Parathyroid adenoma (tissue), 2 donors: ENCODE measurements at regions not wholly inside any gene's neighbourhood (a gene's known extent, or its start where the extent isn't known, plus 50 kb on each side); places are given as distances from the start of the nearest gene placed in this dataset.

Experiments
- H2AFZ ChIP-seq: fragments of 300-600 bp; sonication (generic); one replicate; pipeline ENCODE4 v1.7.0; 2017; ENCODE audit warnings: antibody characterized with exemption, mild to moderate bottlenecking
- H3K27ac ChIP-seq: fragments of 300-600 bp; sonication (generic); one replicate; pipeline ENCODE4 v1.7.0; 2017
- H3K27me3 ChIP-seq: fragments of 300-600 bp; sonication (generic); one replicate; pipeline ENCODE4 v1.7.0; 2017; ENCODE audit warnings: low read length; ENCODE audit not compliant: control insufficient read depth, insufficient read depth
- H3K36me3 ChIP-seq: fragments of 300-600 bp; sonication (generic); one replicate; pipeline ENCODE4 v1.7.0; 2017; ENCODE audit warnings: low read length; ENCODE audit not compliant: control insufficient read depth, insufficient read depth
- H3K4me1 ChIP-seq: fragments of 300-600 bp; sonication (generic); one replicate; pipeline ENCODE4 v1.7.0; 2017; ENCODE audit warnings: control low read depth
- H3K4me2 ChIP-seq: fragments of 300-600 bp; sonication (generic); one replicate; pipeline ENCODE4 v1.7.0; 2017; ENCODE audit warnings: low read length
- H3K4me3 ChIP-seq: fragments of 300-600 bp; sonication (generic); one replicate; pipeline ENCODE4 v1.7.0; 2017; ENCODE audit warnings: low read depth, low read length
- H3K79me2 ChIP-seq: fragments of 300-600 bp; sonication (generic); one replicate; pipeline ENCODE4 v1.7.0; 2017; ENCODE audit warnings: control low read depth
- H3K9ac ChIP-seq: fragments of 300-600 bp; sonication (generic); one replicate; pipeline ENCODE4 v1.7.0; 2017; ENCODE audit warnings: mild to moderate bottlenecking
- H3K9me3 ChIP-seq: fragments of 300-600 bp; sonication (generic); one replicate; pipeline ENCODE4 v1.7.0; 2017; ENCODE audit warnings: low read length; ENCODE audit not compliant: control insufficient read depth
- TF ChIP-seq, protein P1 (sequence below): fragments of 300-600 bp; sonication (generic); IDR thresholded peaks from one replicate; pipeline ENCODE4 v1.7.0; 2017; ENCODE audit warnings: antibody characterized with exemption, mild to moderate bottlenecking
- donor health status: primary hyperparathyroidism.

- Histone ChIP-seq H3K4me1 (no peaks in the 10 kb centered on the region), H3K27me3 (peaks cover 3% of the 10 kb centered on the region), H3K79me2 (no peaks in the 10 kb centered on the region), H2AFZ (no peak overlapping the region), H3K27ac (no peak overlapping the region), H3K36me3 (no peaks in the 10 kb centered on the region), H3K4me3 (no peak overlapping the region), H3K9ac (no peak overlapping the region), H3K9me3 (no peaks in the 10 kb centered on the region), H3K4me2 (no peak overlapping the region)
- TF ChIP-seq, protein P1, sequence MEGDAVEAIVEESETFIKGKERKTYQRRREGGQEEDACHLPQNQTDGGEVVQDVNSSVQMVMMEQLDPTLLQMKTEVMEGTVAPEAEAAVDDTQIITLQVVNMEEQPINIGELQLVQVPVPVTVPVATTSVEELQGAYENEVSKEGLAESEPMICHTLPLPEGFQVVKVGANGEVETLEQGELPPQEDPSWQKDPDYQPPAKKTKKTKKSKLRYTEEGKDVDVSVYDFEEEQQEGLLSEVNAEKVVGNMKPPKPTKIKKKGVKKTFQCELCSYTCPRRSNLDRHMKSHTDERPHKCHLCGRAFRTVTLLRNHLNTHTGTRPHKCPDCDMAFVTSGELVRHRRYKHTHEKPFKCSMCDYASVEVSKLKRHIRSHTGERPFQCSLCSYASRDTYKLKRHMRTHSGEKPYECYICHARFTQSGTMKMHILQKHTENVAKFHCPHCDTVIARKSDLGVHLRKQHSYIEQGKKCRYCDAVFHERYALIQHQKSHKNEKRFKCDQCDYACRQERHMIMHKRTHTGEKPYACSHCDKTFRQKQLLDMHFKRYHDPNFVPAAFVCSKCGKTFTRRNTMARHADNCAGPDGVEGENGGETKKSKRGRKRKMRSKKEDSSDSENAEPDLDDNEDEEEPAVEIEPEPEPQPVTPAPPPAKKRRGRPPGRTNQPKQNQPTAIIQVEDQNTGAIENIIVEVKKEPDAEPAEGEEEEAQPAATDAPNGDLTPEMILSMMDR, result no peak
Observed at GRCh38 chr20:6944292-6944691, 176.8 kb downstream of the BMP2 start.

DNA sequence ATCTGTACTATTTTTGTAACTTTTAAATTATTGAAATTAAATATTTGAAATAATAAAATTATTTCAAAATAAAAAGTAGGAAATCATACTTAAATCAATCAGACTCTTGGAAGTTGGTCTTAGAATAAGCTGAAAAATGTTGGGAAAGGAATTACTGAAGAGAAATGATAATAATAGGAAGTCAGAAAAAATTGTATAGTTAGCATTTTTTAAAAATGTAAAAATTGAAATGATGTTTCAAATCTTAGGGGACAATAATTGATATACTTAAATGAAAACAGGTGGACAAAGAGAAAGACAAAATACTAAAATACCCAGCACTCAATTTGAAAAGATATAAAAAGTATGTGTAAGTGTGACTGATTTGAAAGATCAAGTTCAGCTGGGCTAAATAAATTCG lies 186.1 kb downstream of the BMP2 start:
- Histone ChIP-seq H3K4me3 (no peak overlapping the region), H3K4me1 (no peaks in the 10 kb centered on the region), H3K36me3 (no peaks in the 10 kb centered on the region), H3K79me2 (no peaks in the 10 kb centered on the region), H3K27ac (no peak overlapping the region), H2AFZ (no peak overlapping the region), H3K4me2 (no peak overlapping the region), H3K9ac (no peak overlapping the region), H3K27me3 (no peaks in the 10 kb centered on the region), H3K9me3 (peaks cover 8% of the 10 kb centered on the region)
- TF ChIP-seq, protein P1, result no peak

GRCh38 chr20:6954219-6954618 lies 186.7 kb downstream of the BMP2 start:
- H3K27ac ChIP-seq, result no peak overlapping the region
- H3K9ac ChIP-seq, result no peak overlapping the region
- TF ChIP-seq, protein P1, result no peak
- no peak overlapping the region for H2AFZ ChIP-seq
- H3K27me3 ChIP-seq, result no peaks in the 10 kb centered on the region
- H3K9me3 ChIP-seq, result peaks cover 8% of the 10 kb centered on the region
- no peak overlapping the region for H3K4me2 ChIP-seq
- H3K79me2 ChIP-seq, result no peaks in the 10 kb centered on the region
- H3K4me3 ChIP-seq, result no peak overlapping the region
- no peaks in the 10 kb centered on the region for H3K4me1 ChIP-seq
- H3K36me3 ChIP-seq, result no peaks in the 10 kb centered on the region

- H3K27me3 ChIP-seq, result no peaks in the 10 kb centered on the region
- H3K4me1 ChIP-seq, result no peaks in the 10 kb centered on the region
- no peaks in the 10 kb centered on the region for H3K36me3 ChIP-seq
- no peak overlapping the region for H3K9ac ChIP-seq
- TF ChIP-seq, protein P1, result no peak
- H3K27ac ChIP-seq, result no peak overlapping the region
- no peak overlapping the region for H3K4me3 ChIP-seq
- H2AFZ ChIP-seq, result no peak overlapping the region
- no peak overlapping the region for H3K4me2 ChIP-seq
- no peaks in the 10 kb centered on the region for H3K79me2 ChIP-seq
- peaks cover 8% of the 10 kb centered on the region for H3K9me3 ChIP-seq
Observed at GRCh38 chr20:6956056-6956455, 188.6 kb downstream of the BMP2 start.

GRCh38 chr20:6956574-6956973 lies 189.1 kb downstream of the BMP2 start:
- no peaks in the 10 kb centered on the region for H3K4me1 ChIP-seq
- no peak overlapping the region for H3K27ac ChIP-seq
- TF ChIP-seq, protein P1, result no peak
- no peak overlapping the region for H3K4me3 ChIP-seq
- no peak overlapping the region for H3K9ac ChIP-seq
- peaks cover 3% of the 10 kb centered on the region for H3K9me3 ChIP-seq
- H3K4me2 ChIP-seq, result no peak overlapping the region
- H2AFZ ChIP-seq, result no peak overlapping the region
- no peaks in the 10 kb centered on the region for H3K27me3 ChIP-seq
- H3K79me2 ChIP-seq, result no peaks in the 10 kb centered on the region
- no peaks in the 10 kb centered on the region for H3K36me3 ChIP-seq
